ENCODE measurements at regions not wholly inside any gene's neighbourhood (a gene's known extent, or its start where the extent isn't known, plus 50 kb on each side); places are given as distances from the start of the nearest gene placed in this dataset.
"Not testable (repeated sequence)": the region's sequence is repeated elsewhere in the genome, so short reads cannot be mapped to it uniquely, and the experiment has no call there.

DNA sequence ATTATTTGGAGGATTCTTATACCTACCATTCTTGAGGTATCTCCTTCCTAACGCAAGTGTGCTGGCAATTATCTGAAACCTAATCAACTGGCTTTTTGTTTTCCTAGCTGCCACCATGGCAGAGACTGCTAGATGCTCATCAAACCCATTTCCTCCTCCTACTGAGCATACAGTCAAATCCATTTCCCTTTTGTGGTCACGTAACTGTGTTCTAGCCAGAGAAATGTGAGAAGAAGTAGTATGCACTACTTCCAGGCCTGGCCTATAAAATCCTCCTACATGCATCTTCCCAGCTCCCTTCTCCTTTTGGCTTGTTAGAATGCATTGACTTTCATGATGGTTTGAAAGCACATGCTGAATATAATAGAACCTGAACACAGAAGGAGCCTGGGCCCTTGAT lies 494.1 kb upstream of the MEIS1 start:
- no peak for ATAC-seq
- intact Hi-C loops (cut with micrococcal nuclease): no loop called here

DNA sequence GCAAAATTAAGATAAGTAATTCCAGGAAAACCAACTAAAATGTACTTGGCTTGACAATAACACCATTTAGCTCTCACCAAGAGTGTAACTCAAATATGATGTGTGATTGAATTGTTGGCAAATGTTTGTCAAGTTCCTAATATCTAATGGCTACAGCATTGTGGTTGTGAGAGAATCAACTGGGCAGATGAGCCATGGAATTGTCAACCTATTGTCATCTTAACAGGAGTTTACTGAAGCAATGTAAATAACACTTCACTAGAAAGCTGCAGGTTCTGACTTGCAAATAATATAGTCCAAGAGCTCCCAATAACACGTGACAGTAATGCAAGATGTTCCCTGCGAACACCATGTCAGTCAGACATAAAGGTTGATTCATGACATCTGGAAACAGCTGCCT lies 495.2 kb upstream of the MEIS1 start:
- intact Hi-C loops (cut with micrococcal nuclease): no loop called here
- DNase-seq (no peak), ATAC-seq (no peak)

More for the DNA sequence above, 494.1 kb upstream of the MEIS1 start:
- DNase-seq: no peak

DNA sequence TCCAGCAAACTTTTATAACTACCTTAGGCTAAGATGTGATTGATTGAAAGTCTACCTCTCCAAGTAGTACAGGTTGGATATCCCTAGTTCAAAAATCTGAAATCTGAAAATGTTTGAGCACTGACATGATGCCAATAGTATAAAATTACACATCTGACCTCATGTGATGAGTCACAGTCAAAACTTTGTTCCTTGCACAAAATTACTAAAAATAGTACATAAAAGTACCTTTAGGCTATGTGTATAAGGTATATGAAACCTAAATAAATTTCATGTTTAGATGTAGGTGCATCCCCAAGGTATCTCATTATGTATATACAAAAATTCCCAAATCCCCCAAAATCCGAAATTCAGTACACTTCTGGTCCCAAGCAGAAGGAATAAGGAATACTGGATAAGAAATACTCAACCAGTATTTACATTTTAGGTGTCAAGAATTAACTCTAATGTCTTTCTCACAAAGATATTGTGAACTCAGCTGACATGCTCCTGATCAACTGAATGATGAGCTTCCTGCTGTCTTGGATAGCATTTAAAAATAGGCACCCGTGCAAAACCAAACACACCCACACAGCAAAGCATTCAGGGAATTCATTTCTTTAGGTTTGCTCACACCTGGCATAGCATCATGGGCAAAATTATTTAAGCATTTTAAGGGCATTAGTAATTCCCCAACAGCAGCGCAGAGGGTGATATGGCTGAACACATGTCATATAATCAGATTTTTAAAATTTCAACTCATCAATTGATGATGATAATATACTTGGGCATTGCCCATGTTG lies 497.4 kb upstream of the MEIS1 start:
- ATAC-seq (no peak), DNase-seq (no peak)
- intact Hi-C loops (cut with micrococcal nuclease): no loop called here

DNA sequence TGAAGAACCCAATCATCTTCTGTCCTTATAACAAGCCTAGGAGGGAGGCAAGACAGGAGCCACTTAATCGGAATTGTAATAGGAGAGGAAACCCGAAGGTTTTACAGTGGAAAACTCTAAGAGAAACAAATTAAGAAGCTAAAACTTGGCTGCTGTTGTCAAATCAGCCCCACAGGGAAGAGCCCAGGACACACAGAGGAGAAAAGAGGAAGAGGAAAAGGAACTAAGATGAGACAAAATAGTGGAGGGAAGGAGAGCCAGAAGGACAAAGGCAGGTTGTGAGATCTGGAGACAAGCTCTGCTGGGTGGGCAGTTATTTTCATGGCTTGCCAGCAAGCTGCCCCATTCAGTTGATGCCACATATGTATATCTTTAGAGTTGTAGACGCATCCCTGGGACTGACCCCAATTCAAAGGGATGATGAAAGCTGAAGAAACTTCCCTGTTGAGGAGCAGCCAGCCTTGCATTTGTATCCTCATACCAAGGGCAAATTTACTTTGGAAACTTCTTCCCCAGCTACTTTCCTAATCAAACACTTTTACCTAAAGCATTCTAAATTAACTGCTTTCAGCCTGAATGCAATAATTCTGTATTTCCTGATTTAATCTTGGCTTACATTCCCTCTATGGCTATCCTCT lies 499.8 kb upstream of the MEIS1 start:
- intact Hi-C loops (cut with micrococcal nuclease): no loop called here
- DNase-seq (no peak), ATAC-seq (no peak)

DNA sequence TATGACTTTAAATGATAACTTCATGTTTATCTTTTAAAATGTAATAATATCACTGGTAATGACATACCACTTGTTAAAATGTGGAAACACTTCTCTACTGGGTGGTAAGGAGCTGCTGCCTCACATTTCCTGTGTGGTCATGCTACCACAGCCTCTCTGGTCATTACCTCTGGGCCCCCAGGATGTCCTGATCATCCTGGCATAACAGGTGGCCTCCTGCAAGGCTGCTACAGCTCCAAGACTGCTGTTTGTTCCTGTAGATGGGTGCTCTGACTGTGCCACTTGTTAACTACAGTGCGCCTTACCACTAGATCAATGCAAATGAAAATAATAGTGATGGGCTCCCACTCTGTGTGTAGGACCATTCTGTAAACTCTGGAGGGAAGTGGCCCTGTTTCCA lies 500.2 kb upstream of the SPRED2 start:
- DNase-seq (no peak), ATAC-seq (no peak)
- intact Hi-C loops (cut with micrococcal nuclease): no loop called here

DNA sequence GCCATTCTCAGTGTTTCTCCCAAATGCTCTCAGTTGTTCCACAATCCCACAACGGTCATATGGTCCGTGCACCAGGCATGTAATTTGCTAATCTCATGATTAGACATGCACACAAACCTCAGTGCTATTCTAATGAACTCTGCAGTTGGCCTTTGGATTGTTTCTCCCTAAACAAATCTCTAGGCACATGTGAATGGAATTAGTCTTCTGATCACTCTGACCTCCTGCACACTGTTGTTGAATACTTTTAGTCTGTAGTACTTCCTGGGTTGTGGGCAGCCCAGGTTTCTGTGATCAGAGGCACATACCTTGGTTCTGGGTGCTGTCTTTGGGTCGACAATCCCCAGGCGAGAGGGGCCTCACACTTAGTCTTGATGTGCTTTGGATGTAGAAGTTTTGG lies 498.7 kb upstream of the SPRED2 start:
- ATAC-seq (no peak), DNase-seq (no peak)
- intact Hi-C loops (cut with micrococcal nuclease): no loop called here

DNA sequence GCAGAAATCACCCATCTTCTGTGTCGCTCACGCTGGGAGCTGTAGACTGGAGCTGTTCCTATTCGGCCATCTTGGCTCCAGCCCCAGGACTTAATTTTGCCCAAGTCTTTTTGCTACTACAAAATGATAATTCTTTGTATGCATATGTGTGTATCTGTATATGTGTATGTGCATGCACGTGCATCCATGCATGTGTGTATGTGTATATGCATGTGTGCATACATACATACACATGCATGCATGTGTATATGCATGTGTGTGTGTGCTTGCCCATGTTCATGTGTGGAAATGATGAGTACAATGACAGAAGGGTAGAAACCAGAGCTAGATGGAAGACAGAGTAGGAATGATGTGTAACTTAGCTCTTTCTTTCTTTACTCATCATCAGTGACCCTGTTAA lies 497.9 kb upstream of the SPRED2 start:
- intact Hi-C loops (cut with micrococcal nuclease): no loop called here

DNA sequence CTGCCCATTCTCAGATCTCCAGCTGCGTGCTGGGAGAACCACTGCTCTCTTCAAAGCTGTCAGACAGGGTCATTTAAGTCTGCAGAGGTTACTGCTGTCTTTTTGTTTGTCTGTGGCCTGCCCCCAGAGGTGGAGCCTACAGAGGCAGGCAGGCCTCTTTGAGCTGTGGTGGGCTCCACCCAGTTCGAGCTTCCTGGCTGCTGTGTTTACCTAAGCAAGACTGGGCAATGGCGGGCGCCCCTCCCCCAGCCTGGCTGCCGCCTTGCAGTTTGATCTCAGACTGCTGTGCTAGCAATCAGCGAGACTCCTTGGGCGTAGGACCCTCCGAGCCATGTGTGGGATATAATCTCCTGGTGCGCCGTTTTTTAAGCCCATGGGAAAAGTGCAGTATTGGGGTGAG lies 497.3 kb upstream of the SPRED2 start:
- DNase-seq; ATAC-seq; intact Hi-C loops (cut with micrococcal nuclease): not testable (repeated sequence)

More for the DNA sequence above, 497.9 kb upstream of the SPRED2 start:
- DNase-seq: no peak
- ATAC-seq: no peak

DNA sequence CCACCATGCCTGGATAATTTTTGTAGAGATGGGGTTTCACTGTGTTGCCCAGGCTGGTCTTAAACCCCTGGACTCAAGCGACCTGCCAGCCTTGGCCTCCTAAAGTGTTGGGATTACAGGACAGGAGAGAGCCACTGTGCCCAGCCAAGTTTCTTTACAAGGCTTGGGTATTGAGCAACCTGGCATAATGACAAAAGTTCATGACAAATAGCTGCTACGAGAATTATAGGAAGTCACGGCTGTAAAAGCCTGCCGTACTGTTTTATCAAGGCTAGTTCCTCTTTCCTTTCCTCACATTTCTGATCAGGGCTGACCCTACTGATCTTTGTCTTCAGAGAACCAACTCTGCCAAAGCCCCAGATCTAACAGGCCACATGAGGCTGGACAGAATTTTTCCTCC lies 490.4 kb upstream of the SPRED2 start:
- DNase-seq (no peak), ATAC-seq (peak; percentile 66)

DNA sequence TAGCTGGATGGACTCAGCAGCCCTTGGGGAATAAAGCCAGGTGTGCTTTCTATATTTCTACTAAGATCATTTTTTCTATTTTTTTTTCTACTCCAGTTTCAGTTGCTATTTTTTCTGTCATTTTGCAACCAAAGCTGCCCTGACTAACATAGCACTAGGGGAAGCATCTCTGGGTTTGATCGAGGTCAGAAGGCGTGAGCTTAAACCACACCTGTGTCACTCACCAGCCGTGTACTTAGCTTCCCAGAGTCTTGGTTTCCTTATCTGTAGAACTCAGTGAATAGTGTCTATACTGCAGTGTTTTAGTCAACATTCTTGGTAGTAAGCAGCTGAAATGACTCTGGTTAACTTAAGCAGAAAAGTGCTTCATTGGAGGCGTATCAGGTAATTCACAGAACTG lies 489.6 kb upstream of the SPRED2 start:
- ATAC-seq (no peak), DNase-seq (no peak)
- intact Hi-C loops (cut with micrococcal nuclease): no loop called here

More for the DNA sequence above, 490.4 kb upstream of the SPRED2 start:
- intact Hi-C loops (cut with micrococcal nuclease): no loop called here

DNA sequence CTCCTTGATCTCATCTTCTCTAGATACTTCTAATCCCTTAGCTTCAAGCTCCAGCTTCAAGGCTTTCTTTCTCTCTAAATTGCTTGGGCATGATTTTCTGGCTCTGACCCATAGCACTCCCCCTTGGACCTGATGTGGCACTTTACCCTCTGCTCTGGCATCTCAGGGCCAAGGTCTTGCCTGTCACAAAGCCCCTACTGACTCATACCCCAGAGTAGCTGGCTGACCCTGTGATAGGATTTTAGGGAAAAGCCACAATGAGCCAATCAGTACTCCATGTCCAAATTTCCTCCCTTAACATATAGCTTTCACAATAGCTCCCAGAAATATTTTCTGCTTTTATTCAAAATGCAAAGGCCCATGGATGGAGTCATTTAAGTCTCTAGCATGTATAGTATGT lies 488.7 kb upstream of the SPRED2 start:
- no peak for ATAC-seq
- intact Hi-C loops (cut with micrococcal nuclease): no loop called here
- DNase-seq: no peak

DNA sequence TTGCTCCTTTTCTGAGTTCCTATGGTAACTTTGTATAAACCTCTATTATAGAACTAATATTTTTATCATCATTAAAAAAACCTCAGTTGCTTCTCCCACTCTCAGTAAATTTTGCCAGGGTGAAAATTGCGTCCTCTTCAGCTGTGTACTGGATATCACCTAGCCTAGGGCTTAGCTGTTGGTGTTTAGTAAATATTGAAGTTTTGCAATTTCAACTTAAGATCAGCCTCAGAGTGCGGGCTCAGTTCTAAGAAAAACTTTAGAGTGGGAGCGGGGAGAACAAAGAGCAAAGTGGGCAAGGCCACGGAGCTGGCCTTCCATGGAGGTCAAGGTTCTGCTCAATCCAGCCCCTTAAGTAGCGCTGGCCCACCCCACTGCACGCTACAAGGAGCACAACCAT lies 488.3 kb upstream of the SPRED2 start:
- intact Hi-C loops (cut with micrococcal nuclease): no loop called here
- ATAC-seq: no peak
- DNase-seq: no peak

DNA sequence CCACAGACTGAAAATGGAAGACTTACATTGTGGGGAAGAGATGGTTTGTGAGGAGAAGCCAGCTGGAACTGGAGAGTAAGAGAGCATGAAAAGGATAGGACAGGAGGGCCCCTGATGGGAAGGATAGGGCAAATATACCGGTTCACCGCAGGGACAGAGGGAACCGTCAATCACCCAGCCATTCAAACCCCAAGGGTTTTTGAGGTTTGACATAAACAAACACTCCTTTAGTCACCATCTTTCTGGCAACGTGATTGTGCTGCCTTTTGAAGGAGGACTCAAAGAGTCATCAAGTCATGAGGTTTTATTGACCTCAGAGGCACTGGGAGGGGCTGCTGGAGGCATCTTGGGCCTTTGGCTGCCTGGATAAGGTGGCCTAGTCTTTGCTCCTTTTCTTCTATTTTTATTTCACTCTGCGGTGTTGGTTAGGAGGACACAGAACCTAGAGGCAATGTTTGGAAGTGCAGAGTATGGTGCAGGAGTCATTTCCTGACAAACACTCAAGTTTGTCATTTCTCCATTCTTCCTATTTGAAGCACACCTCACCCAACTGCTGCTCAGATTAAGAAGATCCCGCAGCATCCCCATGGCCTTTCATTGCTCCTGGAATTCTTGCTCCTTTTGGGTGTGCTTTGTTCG lies 487.3 kb upstream of the SPRED2 start:
- no peak for DNase-seq
- intact Hi-C loops (cut with micrococcal nuclease): no loop called here
- ATAC-seq: no peak

DNA sequence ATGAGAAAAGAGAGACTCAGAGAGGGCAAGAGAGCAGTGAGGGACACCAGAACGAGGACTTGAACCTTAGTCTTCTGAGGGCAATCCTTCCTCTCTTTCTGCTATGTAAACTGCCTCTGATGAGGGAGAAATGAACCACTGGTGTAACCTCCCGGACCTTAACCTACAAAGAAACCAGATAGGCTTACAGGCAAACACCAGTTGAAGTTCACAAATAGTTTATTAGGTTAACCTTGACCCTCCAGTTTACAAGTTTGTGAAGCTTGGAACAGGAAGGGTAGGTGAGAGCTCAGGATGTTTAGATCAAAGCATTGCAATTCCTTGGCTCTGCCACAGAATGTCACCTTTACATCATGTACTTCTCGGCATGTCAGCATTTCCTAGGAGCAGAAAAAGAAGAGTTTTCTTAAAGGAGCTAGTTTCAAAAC lies 486.4 kb upstream of the SPRED2 start:
- DNase-seq (no peak), ATAC-seq (no peak)
- intact Hi-C loops (cut with micrococcal nuclease): no loop called here

DNA sequence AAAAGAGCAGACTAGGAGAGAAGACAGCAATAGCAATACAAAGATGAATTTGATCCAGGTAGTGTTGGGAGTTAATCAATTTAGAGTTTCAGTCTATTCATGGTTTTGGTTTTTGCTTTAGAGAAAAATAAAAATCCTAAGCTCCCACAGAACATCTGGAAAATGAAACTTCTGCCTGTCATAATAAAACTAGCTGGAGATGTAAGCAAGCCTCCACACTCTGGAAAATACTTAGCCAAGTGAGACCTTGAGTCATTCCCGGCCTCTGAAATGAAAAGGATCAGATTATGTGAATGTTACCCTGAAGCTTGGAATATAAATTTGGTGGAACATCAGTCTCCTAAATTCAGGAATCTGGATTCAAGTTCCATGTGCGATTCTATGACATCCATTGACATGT lies 485.6 kb upstream of the SPRED2 start:
- DNase-seq (no peak), ATAC-seq (no peak)
- intact Hi-C loops (cut with micrococcal nuclease): no loop called here

DNA sequence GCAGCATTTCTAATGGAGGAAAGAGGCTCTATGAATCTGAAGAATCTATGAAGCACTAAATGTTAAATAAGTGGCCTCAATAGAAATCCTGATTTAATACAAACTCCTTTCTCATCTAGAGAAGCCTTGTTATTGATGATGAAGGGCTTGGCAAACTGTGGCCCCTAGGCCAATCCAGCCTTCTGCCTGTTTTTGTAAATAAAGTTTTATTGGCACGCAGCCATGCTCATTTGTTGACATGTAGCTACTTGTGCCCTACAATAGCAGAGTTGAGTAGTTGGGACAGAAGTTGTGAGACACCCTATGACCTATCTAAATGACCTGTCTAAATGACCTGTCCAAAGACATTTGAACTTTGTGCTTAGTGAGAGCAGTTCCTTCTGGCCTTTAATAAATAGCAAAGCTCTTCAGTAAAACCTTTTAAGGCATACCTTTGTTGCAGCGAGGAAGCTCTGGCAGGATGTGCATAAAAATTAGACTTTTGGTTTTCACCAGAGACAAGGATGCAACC lies 484.4 kb upstream of the SPRED2 start:
- intact Hi-C loops (cut with micrococcal nuclease): no loop called here

DNA sequence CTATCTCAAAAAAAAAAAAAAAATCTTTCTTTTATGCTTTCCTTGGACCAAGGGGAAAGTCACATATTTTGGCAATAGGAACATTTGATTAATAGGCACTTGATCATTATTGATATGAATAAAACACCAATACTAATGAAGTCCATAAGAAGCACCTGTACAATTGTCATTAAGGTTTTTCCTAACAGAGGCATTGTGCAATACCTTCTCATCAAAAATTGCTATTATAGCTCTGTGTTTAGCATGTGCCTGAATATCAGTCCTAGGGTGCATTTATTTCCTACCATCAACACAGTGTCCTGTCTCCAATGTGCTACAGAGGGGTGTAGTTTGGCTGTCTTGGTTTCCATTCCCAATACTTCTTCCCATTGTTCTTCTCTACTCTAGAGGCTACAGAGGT lies 483.8 kb upstream of the SPRED2 start:
- DNase-seq: no peak
- no peak for ATAC-seq
- intact Hi-C loops (cut with micrococcal nuclease): no loop called here

More for the DNA sequence above, 484.4 kb upstream of the SPRED2 start:
- ATAC-seq (no peak), DNase-seq (no peak)

DNA sequence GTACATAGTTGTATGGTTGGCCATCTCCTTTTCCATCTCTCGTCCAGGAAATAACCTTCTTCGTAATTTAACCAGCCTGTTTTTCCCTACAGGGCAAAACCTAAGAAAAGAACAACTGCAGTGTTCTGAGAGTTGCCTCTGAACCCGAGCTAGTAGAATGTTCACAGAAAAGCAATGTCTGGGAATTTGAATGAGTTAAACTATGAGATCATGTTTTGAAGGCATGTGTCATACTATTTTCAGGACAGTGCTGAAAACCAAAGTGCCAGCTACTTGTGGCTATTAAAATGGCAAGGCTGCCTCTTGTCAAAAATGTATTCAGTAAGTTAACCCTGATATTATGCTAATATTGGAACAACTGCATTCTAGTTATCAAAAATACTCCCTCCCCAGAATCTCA lies 482.9 kb upstream of the SPRED2 start:
- intact Hi-C loops (cut with micrococcal nuclease): no loop called here
- DNase-seq: no peak
- ATAC-seq: no peak

DNA sequence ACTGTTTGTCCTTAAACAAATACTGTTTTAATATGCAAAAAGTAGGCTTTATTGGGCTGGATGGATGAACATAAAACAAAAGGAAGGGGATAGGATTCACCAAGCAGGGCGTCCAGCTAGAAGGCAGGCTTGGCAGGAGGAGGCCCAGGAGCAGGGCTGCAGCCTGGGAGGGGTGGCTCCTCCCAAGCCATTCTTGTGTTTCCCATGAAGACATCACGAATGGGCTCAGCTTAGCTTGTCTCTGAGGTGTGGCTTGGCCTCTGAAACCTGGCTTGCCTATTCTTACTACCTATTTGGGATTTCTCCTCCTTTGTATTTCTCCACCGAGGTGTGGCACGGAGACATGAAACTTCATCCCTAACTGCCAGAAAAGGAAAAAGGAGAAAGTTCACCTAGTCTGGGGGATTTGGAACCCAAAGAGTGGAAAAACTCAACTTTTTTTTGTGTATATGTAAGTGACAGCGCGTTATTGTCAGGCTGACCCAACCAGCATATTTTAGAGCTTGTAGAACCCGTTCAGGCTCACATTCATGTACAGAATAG lies 481.9 kb upstream of the SPRED2 start:
- ATAC-seq (no peak), DNase-seq (no peak)
- intact Hi-C loops (cut with micrococcal nuclease): no loop called here

DNA sequence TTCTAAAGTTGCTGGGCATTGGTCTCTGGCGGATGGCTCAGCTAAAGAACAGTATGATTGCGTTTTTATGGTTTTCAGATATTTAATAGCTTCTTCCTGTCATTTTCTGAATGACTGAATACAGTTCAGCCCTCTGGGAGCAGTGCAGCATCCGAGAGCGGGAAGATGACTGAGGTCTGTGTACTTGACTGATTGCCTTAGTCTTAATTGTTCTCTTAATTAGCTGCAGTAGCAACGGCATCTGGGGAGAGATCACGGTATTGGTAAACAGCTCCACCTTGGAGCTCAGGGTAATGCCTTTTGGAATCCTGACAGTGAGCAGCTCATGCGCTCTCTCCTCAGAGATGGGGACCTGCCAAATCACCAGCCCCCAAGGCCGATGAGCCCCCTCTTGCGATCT lies 481.4 kb upstream of the SPRED2 start:
- intact Hi-C loops (cut with micrococcal nuclease): no loop called here
- DNase-seq (no peak), ATAC-seq (no peak)

Measured in left ventricle myocardium superior (tissue), 1 donor.